ENCODE measurements at regions not wholly inside any gene's neighbourhood (a gene's known extent, or its start where the extent isn't known, plus 50 kb on each side); places are given as distances from the start of the nearest gene placed in this dataset.

GRCh38 chr18:30134020-30134419 lies 908.5 kb downstream of the DSC3 start:
- H3K36me3 ChIP-seq, result no peaks in the 10 kb centered on the region
- intact Hi-C loops (cut with DNase I), result no loop called here
- H3K9me3 ChIP-seq, result no peaks in the 10 kb centered on the region
- no peaks in the 10 kb centered on the region for H3K27me3 ChIP-seq
- ATAC-seq, result no peak
- no peak for TF ChIP-seq CTCF (IDR thresholded peaks at IDR 0.05)
- no peak for TF ChIP-seq POLR2A (IDR thresholded peaks at IDR 0.05)
- no peak for DNase-seq
- H3K4me3 ChIP-seq, result no peak overlapping the region
- 63% methylated on average over 2 of the region's 2 CpGs for WGBS (ENCODE audit: insufficient coverage, low coverage, low lambda C conversion rate, missing lambda C conversion rate)
- no peaks in the 10 kb centered on the region for H3K4me1 ChIP-seq
- H3K27ac ChIP-seq, result no peak overlapping the region

DNA sequence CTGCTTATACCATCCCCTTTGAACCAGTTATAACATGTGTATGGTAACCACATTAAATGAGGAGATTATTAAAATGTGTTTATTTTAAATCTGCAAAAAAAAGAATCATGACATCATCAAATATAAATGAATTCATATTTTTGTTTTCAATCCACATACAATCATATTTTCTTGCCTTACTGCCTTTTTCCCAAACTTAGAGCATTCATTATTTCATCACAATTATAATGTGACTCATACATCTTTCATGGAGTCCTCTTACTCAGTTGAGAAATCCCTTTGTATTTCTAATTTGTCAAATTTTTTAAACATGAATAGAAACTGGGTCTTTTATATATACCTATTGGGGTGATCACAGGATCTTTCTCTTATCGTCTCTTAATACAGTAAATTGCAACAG lies 909.6 kb downstream of the DSC3 start:
- no peaks in the 10 kb centered on the region for H3K9me3 ChIP-seq
- TF ChIP-seq CTCF (IDR thresholded peaks at IDR 0.05) (no peak), POLR2A (IDR thresholded peaks at IDR 0.05) (no peak)
- no peaks in the 10 kb centered on the region for H3K27me3 ChIP-seq
- no peak overlapping the region for H3K27ac ChIP-seq
- intact Hi-C loops (cut with DNase I), result no loop called here
- DNase-seq, result no peak
- H3K4me1 ChIP-seq, result no peaks in the 10 kb centered on the region
- H3K36me3 ChIP-seq, result no peaks in the 10 kb centered on the region
- 35% methylated on average over 1 of the region's 1 CpG for WGBS (ENCODE audit: insufficient coverage, low coverage, low lambda C conversion rate, missing lambda C conversion rate)
- no peak for ATAC-seq
- H3K4me3 ChIP-seq, result no peak overlapping the region

GRCh38 chr18:30121397-30121796 lies 921.1 kb downstream of the DSC3 start:
- Histone ChIP-seq H3K36me3 (no peaks in the 10 kb centered on the region), H3K27ac (no peak overlapping the region), H3K4me1 (no peaks in the 10 kb centered on the region), H3K4me3 (no peak overlapping the region), H3K9me3 (no peaks in the 10 kb centered on the region), H3K27me3 (no peaks in the 10 kb centered on the region)
- no peak for TF ChIP-seq CTCF (IDR thresholded peaks at IDR 0.05)
- TF ChIP-seq POLR2A (IDR thresholded peaks at IDR 0.05), result no peak
- intact Hi-C loops (cut with DNase I), result no loop called here
- WGBS (ENCODE audit: insufficient coverage, low coverage, low lambda C conversion rate, missing lambda C conversion rate), result 7% methylated on average over 1 of the region's 1 CpG
- DNase-seq (no peak), ATAC-seq (no peak)

DNA sequence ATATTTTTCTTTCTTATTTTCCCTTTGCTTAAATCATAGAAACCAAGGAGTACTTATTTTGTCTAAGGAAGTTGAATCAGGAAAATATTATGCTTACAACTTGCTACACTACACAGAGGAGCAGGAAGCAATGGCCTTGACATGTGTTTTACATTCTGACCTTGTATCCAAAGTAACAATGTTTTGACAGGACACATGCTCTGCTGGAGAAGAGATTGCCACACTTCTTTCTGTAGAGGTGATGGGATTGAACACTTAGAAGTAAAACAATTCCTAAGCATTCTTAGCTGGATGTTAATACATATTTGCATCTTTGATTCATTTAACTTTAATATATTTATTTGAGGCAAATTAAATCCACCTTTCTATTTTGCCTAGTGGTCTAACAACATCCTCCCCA lies 929.1 kb downstream of the DSC3 start:
- ATAC-seq (no peak), DNase-seq (no peak)
- H3K27ac ChIP-seq, result no peak overlapping the region
- intact Hi-C loops (cut with DNase I), result no loop called here
- H3K4me3 ChIP-seq, result no peak overlapping the region
- no peaks in the 10 kb centered on the region for H3K9me3 ChIP-seq
- TF ChIP-seq POLR2A (IDR thresholded peaks at IDR 0.05) (no peak), CTCF (IDR thresholded peaks at IDR 0.05) (no peak)
- no peaks in the 10 kb centered on the region for H3K27me3 ChIP-seq
- no peaks in the 10 kb centered on the region for H3K4me1 ChIP-seq
- H3K36me3 ChIP-seq, result no peaks in the 10 kb centered on the region

DNA sequence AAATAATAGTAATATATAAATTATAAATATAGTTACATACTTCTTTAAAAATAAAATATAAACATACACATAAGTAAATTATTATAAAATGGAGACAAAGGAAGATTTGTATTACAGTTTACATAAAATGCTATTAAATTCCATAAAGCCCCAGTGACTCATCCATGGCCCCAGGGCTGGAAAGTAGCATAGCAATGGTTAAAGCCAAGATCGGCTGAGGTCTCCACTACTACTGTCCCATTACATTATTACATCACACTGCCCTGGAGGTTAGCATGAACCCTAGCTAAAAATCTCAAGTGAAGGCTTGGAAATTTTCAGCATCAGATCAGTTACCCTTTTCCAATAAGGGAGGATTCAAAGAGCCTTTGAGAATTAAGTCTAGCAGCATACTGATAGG lies 936.2 kb downstream of the DSC3 start:
- no peaks in the 10 kb centered on the region for H3K4me1 ChIP-seq
- no peaks in the 10 kb centered on the region for H3K27me3 ChIP-seq
- no peaks in the 10 kb centered on the region for H3K9me3 ChIP-seq
- H3K4me3 ChIP-seq, result no peak overlapping the region
- no peak overlapping the region for H3K27ac ChIP-seq
- WGBS (ENCODE audit: insufficient coverage, low coverage, low lambda C conversion rate, missing lambda C conversion rate), result 33% methylated on average over 1 of the region's 1 CpG
- DNase-seq, result no peak
- H3K36me3 ChIP-seq, result no peaks in the 10 kb centered on the region
- intact Hi-C loops (cut with DNase I), result no loop called here
- TF ChIP-seq CTCF (IDR thresholded peaks at IDR 0.05) (no peak), POLR2A (IDR thresholded peaks at IDR 0.05) (no peak)
- no peak for ATAC-seq
